HL-60 (cell line): ENCODE measurements at regions not wholly inside any gene's neighbourhood (a gene's known extent, or its start where the extent isn't known, plus 50 kb on each side); places are given as distances from the start of the nearest gene placed in this dataset.

Source experiments
- CTCF ChIP-seq: IDR thresholded peaks from one replicate; pipeline ENCODE4 v1.5.1; 2011; ENCODE audit warnings: low read length, control low read depth, inconsistent platforms; ENCODE audit not compliant: insufficient read depth
- POLR2AphosphoS5 ChIP-seq: IDR thresholded peaks from 2 replicates; pipeline ENCODE4 v1.6.1; 2012; ENCODE audit warnings: low read depth
- REST ChIP-seq: IDR thresholded peaks from 2 replicates; pipeline ENCODE4 v1.6.1; 2012; ENCODE audit warnings: low read depth; ENCODE audit not compliant: insufficient replicate concordance
- SPI1 ChIP-seq: IDR thresholded peaks from 2 replicates; pipeline ENCODE4 v1.6.1; 2012; ENCODE audit warnings: low read depth, mild to moderate bottlenecking, borderline replicate concordance

GRCh38 chr18:60978338-60978737 lies 354.9 kb upstream of the CDH20 start:
- no peak for TF ChIP-seq CTCF
- TF ChIP-seq POLR2AphosphoS5, result no peak
- TF ChIP-seq SPI1, result no peak
- no peak for TF ChIP-seq REST
